ENCODE measurements at regions not wholly inside any gene's neighbourhood (a gene's known extent, or its start where the extent isn't known, plus 50 kb on each side); places are given as distances from the start of the nearest gene placed in this dataset.

- TF ChIP-seq FOSL1 (IDR thresholded peaks at IDR 0.05; ENCODE audit: insufficient read depth, low read depth, low read length) = no peak
- no peak for TF ChIP-seq TEAD4 (IDR thresholded peaks at IDR 0.05; ENCODE audit: low read depth, low read length)
- no peak for TF ChIP-seq SIX5 (IDR thresholded peaks at IDR 0.05; ENCODE audit: low read depth, low read length)
- TF ChIP-seq TCF12 (IDR thresholded peaks at IDR 0.05; ENCODE audit: low read depth, low read length) = no peak
- TF ChIP-seq YY1 (IDR thresholded peaks at IDR 0.05; ENCODE audit: low read depth, low read length) = no peak
- TF ChIP-seq CBX8 (IDR thresholded peaks at IDR 0.05; ENCODE audit: borderline replicate concordance, low read depth, low read length) = no peak
Measured at GRCh38 chr4:52410971-52411370, 248.1 kb downstream of the USP46 start (continued).

Measured in H1 (cell line).